T-cell (primary cell): ENCODE measurements at regions not wholly inside any gene's neighbourhood (a gene's known extent, or its start where the extent isn't known, plus 50 kb on each side); places are given as distances from the start of the nearest gene placed in this dataset.

Source experiments
- ATAC-seq, 4 experiments: fragments of 200-7000 bp in 3 of 4; fragments of 150-1000 bp in 1 of 4; cut with Tn5 transposase; replicated peaks in 1 of 4; 1 replicate in 3 of 4; 2 replicates in 1 of 4; pipeline ENCODE4 v1.10.0; 2021; ENCODE audit warnings: moderate library complexity in 3 of 4, mild to moderate bottlenecking in 2 of 4, moderate number of reproducible peaks in 1 of 4
- CTCF ChIA-PET, 2 donors: fragments of 300-600 bp; sonication (Branson Sonifier 250); formaldehyde crosslinking; loops; one replicate each; lab custom pipeline; 2022; ENCODE audit warnings: antibody characterized with exemption in 2 of 2; lab: Charles Lee
- POLR2A ChIA-PET, 2 donors: fragments of 300-600 bp; sonication (Branson Sonifier 250); formaldehyde crosslinking; loops; one replicate each; lab custom pipeline; 2022; ENCODE audit warnings: antibody characterized with exemption in 2 of 2; lab: Charles Lee
- DNase-seq, 35 experiments: peaks; one replicate each; pipeline versions ENCODE4 v3.0.0 to v3.0.0-alpha.2; 2013 to 2023
- H3K27ac ChIP-seq: one replicate; pipeline ENCODE4 v1.5.1; 2013; ENCODE audit warnings: low read length
- H3K27me3 ChIP-seq, 2 experiments: replicated peaks in 1 of 2; 1 replicate in 1 of 2; 2 replicates in 1 of 2; pipeline versions ENCODE4 v1.6.1 to v1.7.0; 2013; ENCODE audit warnings: low read length in 1 of 2, mixed read lengths in 1 of 2; ENCODE audit not compliant: control insufficient read depth in 2 of 2, insufficient read depth in 2 of 2; ENCODE audit errors: extremely low read depth in 1 of 2
- H3K36me3 ChIP-seq, 2 donors: 1 replicate in 1 of 2; 2 replicates in 1 of 2; pipeline versions ENCODE4 v1.6.1 to v1.7.0; 2013; ENCODE audit warnings: low read length in 1 of 2; ENCODE audit not compliant: control insufficient read depth in 2 of 2, insufficient read depth in 1 of 2; ENCODE audit errors: extremely low read depth in 1 of 2
- H3K4me1 ChIP-seq, 2 experiments: 1 replicate in 1 of 2; 2 replicates in 1 of 2; pipeline versions ENCODE4 v1.6.1 to v1.7.0; 2013; ENCODE audit warnings: low read length in 2 of 2, mixed read lengths in 1 of 2; ENCODE audit not compliant: insufficient read depth in 2 of 2, control insufficient read depth in 1 of 2; ENCODE audit errors: extremely low read depth in 1 of 2
- H3K4me3 ChIP-seq, 2 donors: 1 replicate in 1 of 2; 2 replicates in 1 of 2; pipeline versions ENCODE4 v1.5.1 to v1.7.0; 2013; ENCODE audit warnings: mild to moderate bottlenecking in 2 of 2, low read length in 1 of 2, moderate library complexity in 1 of 2; ENCODE audit not compliant: control insufficient read depth in 1 of 2; ENCODE audit errors: extremely low read depth in 1 of 2
- H3K9me3 ChIP-seq: 2 replicates; pipeline ENCODE4 v1.7.0; 2013
- H3K27ac Mint-ChIP-seq, 2 donors: one replicate each; pipeline ENCODE4 v1.8.0; 2020 to 2021; ENCODE audit warnings: mild to moderate bottlenecking in 2 of 2, mixed read lengths in 2 of 2
- H3K27me3 Mint-ChIP-seq, 2 donors: one replicate each; pipeline ENCODE4 v1.8.0; 2021 to 2022; ENCODE audit warnings: mixed read lengths in 2 of 2
- H3K36me3 Mint-ChIP-seq: one replicate; pipeline ENCODE4 v1.8.0; 2021; ENCODE audit warnings: mixed read lengths
- H3K4me1 Mint-ChIP-seq, 3 donors: one replicate each; pipeline ENCODE4 v1.8.0; 2020 to 2022; ENCODE audit warnings: mixed read lengths in 3 of 3, mild to moderate bottlenecking in 1 of 3
- H3K4me3 Mint-ChIP-seq, 3 donors: one replicate each; pipeline ENCODE4 v1.8.0; 2020 to 2022; ENCODE audit warnings: mild to moderate bottlenecking in 3 of 3, mixed read lengths in 3 of 3, moderate library complexity in 3 of 3
- H3K9me3 Mint-ChIP-seq, 3 donors: one replicate each; pipeline ENCODE4 v1.8.0; 2020 to 2022; ENCODE audit warnings: mixed read lengths in 3 of 3
- WGBS: methylation state at CpG from one replicate; pipeline ENCODE4 v1.1.5; 2013; ENCODE audit warnings: missing lambda C conversion rate; ENCODE audit not compliant: insufficient coverage; 5-methylcytosine and 5-hydroxymethylcytosine counted together

- no peaks in the 10 kb centered on the region for H3K9me3 ChIP-seq
- ChIA-PET CTCF (interaction anchor here in 1 of 2 donors (0.6 kb wide), 1 partner anchor 1206 kb away, joined by 3 read pairs; no protein-coding TSS in a partner anchor), POLR2A (no interaction called here)
- no peak overlapping the region for H3K27ac ChIP-seq
- WGBS = 100% methylated on average over 1 of the region's 3 CpGs
- H3K36me3 Mint-ChIP-seq = no peaks in the 10 kb centered on the region
- ATAC-seq = no peak
- H3K4me1 ChIP-seq = no peaks in the 10 kb centered on the region
- no peak for DNase-seq
- no peak overlapping the region for H3K27ac Mint-ChIP-seq
- H3K4me3 Mint-ChIP-seq = no peak overlapping the region
- H3K4me1 Mint-ChIP-seq = no peaks in the 10 kb centered on the region
- no peaks in the 10 kb centered on the region for H3K27me3 ChIP-seq
- H3K9me3 Mint-ChIP-seq = no peaks in the 10 kb centered on the region
- no peak overlapping the region for H3K4me3 ChIP-seq
- H3K36me3 ChIP-seq = no peaks in the 10 kb centered on the region
- no peaks in the 10 kb centered on the region for H3K27me3 Mint-ChIP-seq
Observed at GRCh38 chr5:68452286-68452685, 236.7 kb downstream of the PIK3R1 start.

- H3K27me3 ChIP-seq = no peaks in the 10 kb centered on the region
- Mint-ChIP-seq H3K4me3 (no peak overlapping the region), H3K9me3 (no peaks in the 10 kb centered on the region), H3K4me1 (peaks cover 12 to 17% (median 14%) of the 10 kb centered on the region in 3 donors), H3K27me3 (no peaks in the 10 kb centered on the region), H3K27ac (no peak overlapping the region), H3K36me3 (no peaks in the 10 kb centered on the region)
- H3K9me3 ChIP-seq = no peaks in the 10 kb centered on the region
- H3K4me3 ChIP-seq = no peak overlapping the region
- ChIA-PET CTCF (interaction anchor here (0.5 to 0.6 kb wide), 3 partner anchors 182 to 1143 kb away, joined by 3 to 5 read pairs (median 3); no protein-coding TSS in a partner anchor), POLR2A (no interaction called here)
- peaks cover 0 to 5% of the 10 kb centered on the region in 2 experiments for H3K4me1 ChIP-seq
- no peak for ATAC-seq
- no peaks in the 10 kb centered on the region for H3K36me3 ChIP-seq
- no CpG with 5 or more reads among the region's 3 CpGs for WGBS
- no peak for DNase-seq
- H3K27ac ChIP-seq = no peak overlapping the region
Observed at GRCh38 chr5:68454172-68454571, 238.6 kb downstream of the PIK3R1 start.

GRCh38 chr5:68454766-68455165 is 239.2 kb downstream of the PIK3R1 start:
- H3K9me3 ChIP-seq = no peaks in the 10 kb centered on the region
- no peaks in the 10 kb centered on the region for H3K9me3 Mint-ChIP-seq
- no peak overlapping the region for H3K4me3 Mint-ChIP-seq
- peaks cover 13 to 18% (median 16%) of the 10 kb centered on the region in 3 donors for H3K4me1 Mint-ChIP-seq
- H3K27me3 ChIP-seq = no peaks in the 10 kb centered on the region
- CTCF ChIA-PET = interaction anchor here (0.5 to 0.7 kb wide), 6 partner anchors 15 to 1640 kb away, joined by 3 to 6 read pairs (median 4); no protein-coding TSS in a partner anchor
- POLR2A ChIA-PET = interaction anchor here (0.7 kb wide), 2 partner anchors 12 to 25 kb away, joined by 3 read pairs; no protein-coding TSS in a partner anchor
- H3K36me3 Mint-ChIP-seq = no peaks in the 10 kb centered on the region
- 80% methylated on average over 1 of the region's 2 CpGs for WGBS
- H3K27ac ChIP-seq = no peak overlapping the region
- no peaks in the 10 kb centered on the region for H3K36me3 ChIP-seq
- DNase-seq = no peak
- H3K4me1 ChIP-seq = peaks cover 0 to 7% of the 10 kb centered on the region in 2 experiments
- no peaks in the 10 kb centered on the region for H3K27me3 Mint-ChIP-seq
- H3K4me3 ChIP-seq = no peak overlapping the region
- no peak for ATAC-seq
- H3K27ac Mint-ChIP-seq = no peak overlapping the region

- WGBS = no CpG with 5 or more reads among the region's 3 CpGs
- Histone ChIP-seq H3K4me3 (no peak overlapping the region), H3K9me3 (no peaks in the 10 kb centered on the region), H3K27me3 (no peaks in the 10 kb centered on the region), H3K36me3 (no peaks in the 10 kb centered on the region), H3K27ac (no peak overlapping the region), H3K4me1 (peaks cover 0 to 7% of the 10 kb centered on the region in 2 experiments)
- ChIA-PET POLR2A (interaction anchor here (0.7 kb wide), 2 partner anchors 13 to 25 kb away, joined by 3 read pairs; no protein-coding TSS in a partner anchor), CTCF (interaction anchor here (0.6 to 0.7 kb wide), 4 partner anchors 15 to 1640 kb away, joined by 3 to 6 read pairs (median 4); no protein-coding TSS in a partner anchor)
- no peak for DNase-seq
- Mint-ChIP-seq H3K9me3 (no peaks in the 10 kb centered on the region), H3K4me1 (peaks cover 16 to 18% (median 18%) of the 10 kb centered on the region in 3 donors), H3K27ac (no peak overlapping the region), H3K4me3 (no peak overlapping the region), H3K27me3 (no peaks in the 10 kb centered on the region), H3K36me3 (no peaks in the 10 kb centered on the region)
- no peak for ATAC-seq
Observed at GRCh38 chr5:68455216-68455615, 239.7 kb downstream of the PIK3R1 start.

- no peaks in the 10 kb centered on the region for H3K36me3 Mint-ChIP-seq
- DNase-seq = no peak
- POLR2A ChIA-PET = no interaction called here
- no peaks in the 10 kb centered on the region for H3K9me3 ChIP-seq
- H3K4me1 ChIP-seq = peaks cover 0 to 7% of the 10 kb centered on the region in 2 experiments
- no peaks in the 10 kb centered on the region for H3K27me3 ChIP-seq
- no peaks in the 10 kb centered on the region for H3K36me3 ChIP-seq
- CTCF ChIA-PET = no interaction called here
- ATAC-seq = no peak
- H3K9me3 Mint-ChIP-seq = no peaks in the 10 kb centered on the region
- no peaks in the 10 kb centered on the region for H3K27me3 Mint-ChIP-seq
- WGBS = 57% methylated on average over 1 of the region's 4 CpGs
- peaks cover 16 to 18% (median 18%) of the 10 kb centered on the region in 3 donors for H3K4me1 Mint-ChIP-seq
- H3K4me3 ChIP-seq = no peak overlapping the region
- no peak overlapping the region for H3K27ac Mint-ChIP-seq
- no peak overlapping the region for H3K4me3 Mint-ChIP-seq
- no peak overlapping the region for H3K27ac ChIP-seq
Observed at GRCh38 chr5:68456756-68457217, 241.2 kb downstream of the PIK3R1 start.

- H3K4me3 ChIP-seq = no peak overlapping the region
- peaks cover 0 to 7% of the 10 kb centered on the region in 2 experiments for H3K4me1 ChIP-seq
- H3K36me3 ChIP-seq = no peaks in the 10 kb centered on the region
- ATAC-seq = no peak
- no peaks in the 10 kb centered on the region for H3K9me3 ChIP-seq
- H3K36me3 Mint-ChIP-seq = no peaks in the 10 kb centered on the region
- peaks cover 16 to 18% (median 18%) of the 10 kb centered on the region in 3 donors for H3K4me1 Mint-ChIP-seq
- CTCF ChIA-PET = no interaction called here
- H3K27ac ChIP-seq = no peak overlapping the region
- H3K27me3 Mint-ChIP-seq = no peaks in the 10 kb centered on the region
- no peak overlapping the region for H3K27ac Mint-ChIP-seq
- H3K27me3 ChIP-seq = no peaks in the 10 kb centered on the region
- POLR2A ChIA-PET = no interaction called here
- no peak for DNase-seq
- H3K4me3 Mint-ChIP-seq = no peak overlapping the region
- no peaks in the 10 kb centered on the region for H3K9me3 Mint-ChIP-seq
- 93% methylated on average over 5 of the region's 8 CpGs for WGBS
Observed at GRCh38 chr5:68457285-68457684, 241.7 kb downstream of the PIK3R1 start.
